Subcutaneous abdominal adipose tissue (tissue), 5 donors: ENCODE measurements at regions not wholly inside any gene's neighbourhood (a gene's known extent, or its start where the extent isn't known, plus 50 kb on each side); places are given as distances from the start of the nearest gene placed in this dataset.

Experiments used
- H3K27ac ChIP-seq: one replicate; pipeline ENCODE4 v1.7.0; 2013; ENCODE audit warnings: low read depth, mild to moderate bottlenecking, inconsistent platforms, low read length, moderate library complexity
- H3K27me3 ChIP-seq, 5 donors: one replicate each; pipeline ENCODE4 v1.7.0; 2013; ENCODE audit warnings: low read length in 5 of 5, inconsistent platforms in 1 of 5; ENCODE audit not compliant: control insufficient read depth in 5 of 5, insufficient read depth in 4 of 5
- H3K36me3 ChIP-seq, 5 donors: one replicate each; pipeline ENCODE4 v1.7.0; 2013; ENCODE audit warnings: low read length in 5 of 5; ENCODE audit not compliant: control insufficient read depth in 5 of 5, insufficient read depth in 5 of 5
- H3K4me1 ChIP-seq, 5 donors: one replicate each; pipeline ENCODE4 v1.7.0; 2013; ENCODE audit warnings: low read length in 5 of 5, mild to moderate bottlenecking in 3 of 5, moderate library complexity in 1 of 5; ENCODE audit not compliant: control insufficient read depth in 5 of 5, insufficient read depth in 5 of 5
- H3K4me3 ChIP-seq, 5 donors: one replicate each; pipeline ENCODE4 v1.7.0; 2013; ENCODE audit warnings: low read length in 5 of 5, low read depth in 1 of 5
- H3K9ac ChIP-seq, 5 donors: one replicate each; pipeline ENCODE4 v1.7.0; 2013; ENCODE audit warnings: low read length in 5 of 5, mild to moderate bottlenecking in 4 of 5, moderate library complexity in 3 of 5
- H3K9me3 ChIP-seq, 5 donors: one replicate each; pipeline ENCODE4 v1.7.0; 2013; ENCODE audit warnings: low read length in 5 of 5; ENCODE audit not compliant: control insufficient read depth in 5 of 5
- donor health status: healthy.
- donor health status: healthy.
- donor health status: healthy.
- donor health status: healthy.
- donor health status: healthy.

DNA sequence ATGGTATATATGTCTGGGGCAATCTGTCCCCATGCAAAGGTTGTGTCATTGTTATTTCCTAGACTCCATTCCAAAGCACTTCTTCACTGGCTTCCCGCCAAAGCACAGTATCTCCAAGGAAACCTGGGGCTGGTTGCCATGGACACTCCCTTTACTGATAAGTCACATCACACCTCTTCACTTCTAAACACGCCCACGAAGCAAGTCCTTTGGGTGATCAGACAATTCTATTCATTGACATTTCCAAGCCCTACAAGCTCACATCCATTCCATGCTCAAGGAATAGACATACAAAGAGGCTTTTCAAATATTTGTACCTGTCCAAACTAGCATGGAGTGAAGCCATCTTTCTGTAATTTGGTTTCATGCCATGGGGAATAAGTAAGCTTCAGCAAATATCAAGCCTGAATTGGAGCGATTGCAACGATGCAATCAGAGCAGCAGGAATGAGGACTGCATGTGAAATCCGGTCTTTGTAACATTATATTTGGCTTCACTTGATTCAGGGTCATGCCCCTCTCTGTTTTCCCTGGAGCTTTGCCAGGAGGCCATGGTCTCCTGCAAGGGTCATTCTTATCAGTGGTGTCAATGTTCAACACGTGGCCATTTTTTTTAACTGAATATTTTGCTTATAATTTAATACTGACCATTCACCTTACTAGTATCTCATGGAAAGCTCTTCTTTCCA, 201.6 kb upstream of the TMC3 start:
- Histone ChIP-seq H3K9ac (no peak overlapping the region), H3K4me1 (peaks cover 0 to 7% (median 0%) of the 10 kb centered on the region in 5 donors), H3K36me3 (no peaks in the 10 kb centered on the region), H3K4me3 (no peak overlapping the region), H3K27me3 (no peaks in the 10 kb centered on the region), H3K9me3 (peaks cover 0 to 2% (median 0%) of the 10 kb centered on the region in 5 donors), H3K27ac (no peak overlapping the region)

DNA sequence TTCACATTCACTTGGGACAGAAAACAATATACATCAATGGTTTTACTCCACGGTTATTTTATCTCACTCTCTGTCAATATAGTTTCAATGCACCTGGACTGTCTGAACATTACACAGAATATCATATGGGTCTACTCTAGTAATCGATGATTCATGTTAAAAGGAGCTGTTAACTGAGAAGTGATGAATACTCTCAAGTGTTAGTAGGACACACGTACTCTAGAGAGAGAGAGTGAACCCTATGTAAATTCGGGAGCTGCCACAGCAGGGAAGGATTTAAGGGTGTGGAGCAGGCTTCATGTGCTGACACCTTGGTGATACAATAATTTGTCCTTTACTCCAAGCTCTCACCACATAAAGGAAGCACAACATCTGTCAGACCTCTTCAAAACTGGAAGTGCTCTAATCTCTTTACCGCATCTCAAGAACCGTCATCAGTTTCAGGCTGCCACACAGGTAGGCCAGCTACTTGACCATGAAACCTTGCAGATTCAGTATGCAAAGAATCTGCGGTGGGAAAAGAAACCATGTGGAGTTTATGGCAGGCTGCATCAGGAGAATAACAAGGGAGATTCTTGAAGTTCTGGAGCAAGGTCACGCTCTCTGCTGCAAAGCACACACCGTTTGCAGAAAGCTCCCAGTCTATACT, 199.2 kb upstream of the TMC3 start:
- H3K4me1 ChIP-seq, result peaks cover 0 to 27% (median 4%) of the 10 kb centered on the region in 5 donors
- H3K27ac ChIP-seq, result no peak overlapping the region
- H3K9ac ChIP-seq, result no peak overlapping the region

DNA sequence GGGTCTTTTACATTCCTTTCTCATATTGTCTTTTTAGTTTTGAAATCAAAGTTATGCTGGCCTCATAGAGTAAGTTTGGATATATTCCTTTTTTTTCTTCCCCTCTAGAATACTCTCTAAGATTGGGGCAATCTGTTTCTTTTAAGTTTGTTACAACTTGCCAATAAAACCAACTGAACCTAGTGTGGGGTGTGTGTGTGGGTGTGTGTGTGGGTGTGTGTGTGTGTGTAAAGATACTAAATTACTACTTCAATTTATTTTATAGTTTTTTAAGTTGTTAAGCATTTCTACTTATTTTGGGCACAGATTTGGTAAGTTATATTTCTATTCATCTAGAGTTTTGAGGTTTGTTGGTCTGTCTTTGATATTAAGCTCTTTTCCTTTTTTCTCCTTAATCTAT, 198.2 kb upstream of the TMC3 start:
- Histone ChIP-seq H3K4me3 (no peak overlapping the region), H3K27ac (no peak overlapping the region), H3K36me3 (no peaks in the 10 kb centered on the region), H3K9ac (no peak overlapping the region), H3K27me3 (no peaks in the 10 kb centered on the region), H3K9me3 (no peaks in the 10 kb centered on the region), H3K4me1 (peaks cover 0 to 27% (median 4%) of the 10 kb centered on the region in 5 donors)

More for the DNA sequence above, 199.2 kb upstream of the TMC3 start:
- Histone ChIP-seq H3K27me3 (no peaks in the 10 kb centered on the region), H3K9me3 (no peaks in the 10 kb centered on the region), H3K4me3 (no peak overlapping the region), H3K36me3 (no peaks in the 10 kb centered on the region)

DNA sequence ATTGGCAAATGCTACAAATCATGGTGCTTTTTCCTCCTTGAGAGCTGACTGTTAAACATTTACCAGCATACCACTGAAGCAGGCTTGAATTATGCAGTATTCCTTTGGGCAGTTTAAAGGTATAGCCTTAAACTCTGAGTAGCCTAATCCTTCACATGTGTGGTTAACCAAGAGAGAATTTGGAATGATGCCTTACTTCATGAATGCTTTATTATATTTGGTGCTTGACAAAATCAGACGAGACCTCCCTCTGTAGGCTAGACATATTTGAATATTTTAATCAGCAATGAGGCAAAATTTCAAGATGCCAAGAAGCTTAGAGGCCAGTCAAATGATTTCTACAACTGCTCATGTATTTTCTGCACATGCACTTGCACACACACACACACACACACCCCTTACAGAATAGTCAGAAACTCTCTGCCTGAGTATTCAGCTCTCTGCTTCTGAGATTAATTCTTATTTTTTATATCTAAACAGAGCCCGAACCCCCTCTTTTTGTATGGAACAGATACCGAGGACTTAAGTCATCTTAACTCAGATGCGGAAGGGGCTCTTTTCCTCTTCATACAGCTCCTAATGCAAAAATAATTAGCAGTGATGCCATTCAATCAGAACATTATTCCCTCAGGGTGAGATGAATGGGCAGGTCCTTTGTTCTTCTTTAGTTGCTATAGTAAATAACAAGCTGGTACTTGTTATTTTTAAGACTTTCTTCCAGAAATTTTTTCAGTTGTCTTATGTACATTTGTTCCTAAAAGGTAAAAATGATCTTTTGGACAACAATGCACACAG, 195.5 kb upstream of the TMC3 start:
- no peaks in the 10 kb centered on the region for H3K36me3 ChIP-seq

DNA sequence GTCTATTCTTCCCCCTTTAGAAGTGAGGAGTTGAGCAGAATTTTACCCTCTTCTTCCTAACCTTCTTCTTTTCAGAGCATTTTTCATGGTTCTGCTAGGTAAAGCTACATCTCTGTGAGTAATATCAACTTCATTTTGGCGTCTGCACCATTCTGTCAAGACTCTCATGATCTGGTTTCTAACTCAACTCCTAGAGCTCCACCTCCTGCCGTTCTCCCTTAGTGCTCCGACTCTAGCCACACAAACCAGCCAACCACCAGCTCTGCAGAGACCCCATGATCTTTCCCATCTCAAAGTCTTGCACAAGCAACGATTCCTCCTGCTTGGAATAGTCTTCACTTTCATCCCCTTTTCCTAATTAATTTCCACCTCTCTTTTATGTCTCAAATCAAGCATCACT, 193.9 kb upstream of the TMC3 start:
- H3K36me3 ChIP-seq, result no peaks in the 10 kb centered on the region
- H3K9ac ChIP-seq, result no peak overlapping the region
- H3K27ac ChIP-seq, result no peak overlapping the region
- peaks cover 0 to 27% (median 7%) of the 10 kb centered on the region in 5 donors for H3K4me1 ChIP-seq
- H3K27me3 ChIP-seq, result no peaks in the 10 kb centered on the region
- H3K9me3 ChIP-seq, result no peaks in the 10 kb centered on the region
- H3K4me3 ChIP-seq, result no peak overlapping the region

More for the DNA sequence above, 195.5 kb upstream of the TMC3 start:
- Histone ChIP-seq H3K27ac (no peak overlapping the region), H3K4me1 (peaks cover 0 to 27% (median 4%) of the 10 kb centered on the region in 5 donors), H3K27me3 (no peaks in the 10 kb centered on the region), H3K4me3 (no peak overlapping the region), H3K9ac (no peak overlapping the region), H3K9me3 (no peaks in the 10 kb centered on the region)

DNA sequence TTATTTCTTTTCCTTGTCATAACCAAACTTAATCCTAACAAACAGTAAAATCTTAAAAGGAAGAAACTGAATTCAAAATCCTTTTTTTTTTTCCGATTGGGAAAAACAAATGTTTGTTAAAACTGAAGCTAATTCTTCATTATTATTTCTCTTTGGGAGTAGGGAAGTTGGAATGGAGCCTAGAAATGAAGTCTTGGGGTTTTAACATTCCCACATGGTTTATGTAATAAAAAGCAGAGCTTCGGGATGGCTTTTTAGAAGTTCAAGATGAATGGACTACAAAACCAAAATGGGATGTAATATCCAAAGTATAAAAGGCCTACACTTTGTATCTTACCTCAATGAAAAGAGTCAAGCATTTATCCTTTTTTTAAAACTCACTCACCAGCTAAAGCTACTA, 189.0 kb upstream of the TMC3 start:
- Histone ChIP-seq H3K36me3 (no peaks in the 10 kb centered on the region), H3K27me3 (no peaks in the 10 kb centered on the region), H3K4me3 (no peak overlapping the region), H3K9me3 (peaks cover 0 to 2% (median 0%) of the 10 kb centered on the region in 5 donors), H3K9ac (no peak overlapping the region), H3K27ac (no peak overlapping the region), H3K4me1 (peaks cover 0 to 4% (median 0%) of the 10 kb centered on the region in 5 donors)

DNA sequence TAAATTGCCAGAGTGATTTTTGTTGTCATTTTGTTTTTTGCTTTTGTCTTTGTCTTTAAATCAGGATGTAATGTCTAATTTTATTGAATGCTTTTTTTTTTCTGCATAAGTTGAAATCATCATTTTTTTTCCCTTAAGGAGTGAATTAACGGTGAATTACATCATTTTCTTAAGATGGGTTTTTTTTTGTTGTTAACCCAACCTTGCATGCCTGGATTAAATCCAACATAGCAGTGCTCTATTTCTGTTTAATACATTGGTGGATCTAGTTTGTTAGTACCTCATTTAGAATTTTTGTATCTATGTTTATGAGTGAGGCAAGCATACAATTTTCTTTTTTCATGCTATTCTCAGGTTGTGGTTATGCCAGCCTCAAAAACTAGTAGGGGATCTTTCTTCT, 186.4 kb upstream of the TMC3 start:
- Histone ChIP-seq H3K27me3 (no peaks in the 10 kb centered on the region), H3K9ac (no peak overlapping the region), H3K9me3 (peaks cover 0 to 5% (median 0%) of the 10 kb centered on the region in 5 donors), H3K27ac (no peak overlapping the region), H3K36me3 (no peaks in the 10 kb centered on the region), H3K4me1 (peaks cover 0 to 3% (median 0%) of the 10 kb centered on the region in 5 donors), H3K4me3 (no peak overlapping the region)

DNA sequence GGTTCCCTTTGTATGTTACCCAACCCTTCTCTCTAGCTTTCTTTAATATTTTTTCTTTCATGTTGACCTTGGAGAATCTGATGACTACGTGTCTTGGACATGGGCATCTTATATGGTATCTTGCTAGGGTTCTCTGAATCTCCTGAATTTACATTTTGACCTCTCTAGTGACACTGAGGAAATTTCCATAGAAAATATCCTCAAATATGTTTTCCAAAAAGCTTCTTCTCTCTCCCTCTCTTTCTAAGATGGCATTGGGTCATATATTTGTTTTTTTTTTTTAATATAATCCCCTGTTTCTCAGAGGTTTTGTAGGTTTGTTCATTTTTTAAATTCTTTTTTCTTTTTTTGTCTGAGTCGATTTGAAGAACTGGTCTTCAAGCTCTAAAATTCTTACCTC, 184.0 kb upstream of the TMC3 start:
- no peaks in the 10 kb centered on the region for H3K4me1 ChIP-seq
- H3K27ac ChIP-seq, result no peak overlapping the region
- H3K9ac ChIP-seq, result no peak overlapping the region
- H3K9me3 ChIP-seq, result peaks cover 0 to 5% (median 0%) of the 10 kb centered on the region in 5 donors
- no peaks in the 10 kb centered on the region for H3K27me3 ChIP-seq
- no peaks in the 10 kb centered on the region for H3K36me3 ChIP-seq
- no peak overlapping the region for H3K4me3 ChIP-seq

DNA sequence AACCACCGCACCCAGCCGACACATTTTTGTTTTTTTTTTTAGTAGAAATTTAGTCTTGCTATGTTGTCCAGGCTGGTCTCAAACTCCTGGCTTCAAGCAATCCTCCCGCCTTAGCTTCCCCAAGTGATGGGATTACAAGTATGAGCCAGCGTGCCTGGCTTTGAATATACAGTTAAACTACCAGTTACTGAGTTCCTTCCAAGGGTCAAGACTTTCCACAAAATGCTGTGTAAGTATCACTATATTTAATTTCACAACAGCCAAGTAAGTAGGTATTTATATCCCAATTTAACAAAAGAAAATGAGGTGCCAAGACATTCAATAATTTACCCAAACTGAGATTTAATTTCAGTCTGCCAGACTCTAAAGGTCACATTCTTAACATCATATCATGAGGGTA, 181.3 kb upstream of the TMC3 start:
- H3K9me3 ChIP-seq, result peaks cover 0 to 5% (median 0%) of the 10 kb centered on the region in 5 donors
- no peak overlapping the region for H3K27ac ChIP-seq
- H3K9ac ChIP-seq, result no peak overlapping the region
- no peaks in the 10 kb centered on the region for H3K36me3 ChIP-seq
- H3K27me3 ChIP-seq, result no peaks in the 10 kb centered on the region
- no peak overlapping the region for H3K4me3 ChIP-seq
- H3K4me1 ChIP-seq, result no peaks in the 10 kb centered on the region
